ENCODE measurements at regions not wholly inside any gene's neighbourhood (a gene's known extent, or its start where the extent isn't known, plus 50 kb on each side); places are given as distances from the start of the nearest gene placed in this dataset.

DNA sequence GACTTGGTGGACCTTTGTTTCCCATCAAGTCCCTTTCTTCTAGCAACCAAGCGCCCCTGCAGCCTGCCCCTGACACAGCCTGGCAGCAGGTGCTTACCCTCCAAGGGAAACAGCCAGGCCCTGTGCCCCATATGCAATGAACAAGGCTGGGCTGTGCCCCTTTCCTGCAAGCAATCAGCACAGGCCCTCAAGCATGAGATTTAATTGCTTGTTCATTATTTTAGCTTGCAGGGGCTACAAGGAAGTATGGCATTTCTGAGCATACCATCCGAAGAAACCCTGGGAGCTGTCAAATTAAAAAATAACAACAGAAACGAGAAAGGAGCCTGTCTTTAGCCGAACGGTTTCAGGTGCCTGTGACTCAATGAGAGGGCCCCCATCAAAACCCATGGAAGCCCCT lies 522.9 kb upstream of the ARID1B start:
- TF ChIP-seq CTCF (IDR thresholded peaks at IDR 0.05; ENCODE audit: low read length), result no peak
- TF ChIP-seq EZH2 (optimal IDR thresholded peaks at IDR 0.05; ENCODE audit: low read depth, low read length), result no peak
- no peak for TF ChIP-seq EZH2phosphoT487 (IDR thresholded peaks at IDR 0.05; ENCODE audit: low read length)
